ENCODE measurements at regions not wholly inside any gene's neighbourhood (a gene's known extent, or its start where the extent isn't known, plus 50 kb on each side); places are given as distances from the start of the nearest gene placed in this dataset.
A peak's percentile ranks its signal among the peaks of the same experiment; 100 is the strongest.

- Histone ChIP-seq H3K4me3 (ENCODE audit: low read length) (no peak overlapping the region), H3K27me3 (ENCODE audit: low read length) (no peaks in the 10 kb centered on the region), H4K20me1 (ENCODE audit: insufficient read depth, low read depth, low read length) (no peaks in the 10 kb centered on the region), H2AFZ (ENCODE audit: low read length) (no peak overlapping the region), H3K27ac (ENCODE audit: low read length) (no peak overlapping the region), H3K4me2 (ENCODE audit: low read depth, low read length, poor library complexity, severe bottlenecking) (no peak overlapping the region), H3K9ac (ENCODE audit: low read length) (no peak overlapping the region), H3K9me3 (ENCODE audit: low read length) (no peaks in the 10 kb centered on the region), H3K36me3 (ENCODE audit: insufficient read depth, low read length) (no peaks in the 10 kb centered on the region), H3K9me2 (replicated peaks; ENCODE audit: insufficient read depth, low read length) (no peaks in the 10 kb centered on the region), H3K4me1 (ENCODE audit: low read length) (no peaks in the 10 kb centered on the region), H3K79me2 (ENCODE audit: low read length) (no peaks in the 10 kb centered on the region)
- peak; percentile 42 for DNase-seq
Observed at GRCh38 chr7:153835103-153835502, 217.1 kb upstream of the DPP6 start.

GRCh38 chr7:153835712-153836265 is 216.4 kb upstream of the DPP6 start:
- Histone ChIP-seq H3K4me1 (ENCODE audit: low read length) (no peaks in the 10 kb centered on the region), H3K9me3 (ENCODE audit: low read length) (no peaks in the 10 kb centered on the region), H3K4me3 (ENCODE audit: low read length) (no peak overlapping the region), H4K20me1 (ENCODE audit: insufficient read depth, low read depth, low read length) (no peaks in the 10 kb centered on the region), H2AFZ (ENCODE audit: low read length) (no peak overlapping the region), H3K4me2 (ENCODE audit: low read depth, low read length, poor library complexity, severe bottlenecking) (no peak overlapping the region), H3K27ac (ENCODE audit: low read length) (no peak overlapping the region), H3K79me2 (ENCODE audit: low read length) (no peaks in the 10 kb centered on the region), H3K9ac (ENCODE audit: low read length) (no peak overlapping the region), H3K36me3 (ENCODE audit: insufficient read depth, low read length) (no peaks in the 10 kb centered on the region), H3K27me3 (ENCODE audit: low read length) (no peaks in the 10 kb centered on the region), H3K9me2 (replicated peaks; ENCODE audit: insufficient read depth, low read length) (no peaks in the 10 kb centered on the region)
- no peak for DNase-seq

- no peaks in the 10 kb centered on the region for H3K27me3 ChIP-seq (ENCODE audit: low read length)
- no peak overlapping the region for H3K4me3 ChIP-seq (ENCODE audit: low read length)
- H4K20me1 ChIP-seq (ENCODE audit: insufficient read depth, low read depth, low read length) = no peaks in the 10 kb centered on the region
- no peaks in the 10 kb centered on the region for H3K79me2 ChIP-seq (ENCODE audit: low read length)
- no peak for DNase-seq
- no peaks in the 10 kb centered on the region for H3K4me1 ChIP-seq (ENCODE audit: low read length)
- no peaks in the 10 kb centered on the region for H3K9me2 ChIP-seq (replicated peaks; ENCODE audit: insufficient read depth, low read length)
- no peak overlapping the region for H3K9ac ChIP-seq (ENCODE audit: low read length)
- H3K36me3 ChIP-seq (ENCODE audit: insufficient read depth, low read length) = no peaks in the 10 kb centered on the region
- H3K9me3 ChIP-seq (ENCODE audit: low read length) = no peaks in the 10 kb centered on the region
- H3K4me2 ChIP-seq (ENCODE audit: low read depth, low read length, poor library complexity, severe bottlenecking) = no peak overlapping the region
- no peak overlapping the region for H2AFZ ChIP-seq (ENCODE audit: low read length)
- no peak overlapping the region for H3K27ac ChIP-seq (ENCODE audit: low read length)
Observed at GRCh38 chr7:153838591-153838990, 213.6 kb upstream of the DPP6 start.

- Histone ChIP-seq H3K9me2 (replicated peaks; ENCODE audit: insufficient read depth, low read length) (no peaks in the 10 kb centered on the region), H3K27me3 (ENCODE audit: low read length) (no peaks in the 10 kb centered on the region), H3K4me3 (ENCODE audit: low read length) (no peak overlapping the region), H3K9me3 (ENCODE audit: low read length) (no peaks in the 10 kb centered on the region), H4K20me1 (ENCODE audit: insufficient read depth, low read depth, low read length) (no peaks in the 10 kb centered on the region), H3K79me2 (ENCODE audit: low read length) (no peaks in the 10 kb centered on the region), H3K4me2 (ENCODE audit: low read depth, low read length, poor library complexity, severe bottlenecking) (no peak overlapping the region), H3K36me3 (ENCODE audit: insufficient read depth, low read length) (no peaks in the 10 kb centered on the region), H3K27ac (ENCODE audit: low read length) (no peak overlapping the region), H3K4me1 (ENCODE audit: low read length) (no peaks in the 10 kb centered on the region), H3K9ac (ENCODE audit: low read length) (no peak overlapping the region), H2AFZ (ENCODE audit: low read length) (no peak overlapping the region)
- DNase-seq = no peak
Observed at GRCh38 chr7:153840861-153841260, 211.3 kb upstream of the DPP6 start.

- DNase-seq = no peak
- H3K9me2 ChIP-seq (replicated peaks; ENCODE audit: insufficient read depth, low read length) = no peaks in the 10 kb centered on the region
- H3K4me1 ChIP-seq (ENCODE audit: low read length) = no peaks in the 10 kb centered on the region
- no peaks in the 10 kb centered on the region for H3K9me3 ChIP-seq (ENCODE audit: low read length)
- H3K36me3 ChIP-seq (ENCODE audit: insufficient read depth, low read length) = no peaks in the 10 kb centered on the region
- H3K79me2 ChIP-seq (ENCODE audit: low read length) = no peaks in the 10 kb centered on the region
- H3K27ac ChIP-seq (ENCODE audit: low read length) = no peak overlapping the region
- no peaks in the 10 kb centered on the region for H3K27me3 ChIP-seq (ENCODE audit: low read length)
- no peaks in the 10 kb centered on the region for H4K20me1 ChIP-seq (ENCODE audit: insufficient read depth, low read depth, low read length)
- H3K4me3 ChIP-seq (ENCODE audit: low read length) = no peak overlapping the region
- H3K4me2 ChIP-seq (ENCODE audit: low read depth, low read length, poor library complexity, severe bottlenecking) = no peak overlapping the region
- no peak overlapping the region for H3K9ac ChIP-seq (ENCODE audit: low read length)
- no peak overlapping the region for H2AFZ ChIP-seq (ENCODE audit: low read length)
Observed at GRCh38 chr7:153847828-153848227, 204.4 kb upstream of the DPP6 start.

- Histone ChIP-seq H3K9me3 (ENCODE audit: low read length) (no peaks in the 10 kb centered on the region), H3K9me2 (replicated peaks; ENCODE audit: insufficient read depth, low read length) (no peaks in the 10 kb centered on the region), H3K4me3 (ENCODE audit: low read length) (no peak overlapping the region), H4K20me1 (ENCODE audit: insufficient read depth, low read depth, low read length) (no peaks in the 10 kb centered on the region), H3K79me2 (ENCODE audit: low read length) (no peaks in the 10 kb centered on the region), H3K9ac (ENCODE audit: low read length) (no peak overlapping the region), H3K4me1 (ENCODE audit: low read length) (no peaks in the 10 kb centered on the region), H3K36me3 (ENCODE audit: insufficient read depth, low read length) (no peaks in the 10 kb centered on the region), H3K27ac (ENCODE audit: low read length) (no peak overlapping the region), H2AFZ (ENCODE audit: low read length) (no peak overlapping the region), H3K4me2 (ENCODE audit: low read depth, low read length, poor library complexity, severe bottlenecking) (no peak overlapping the region), H3K27me3 (ENCODE audit: low read length) (no peaks in the 10 kb centered on the region)
- no peak for DNase-seq
Observed at GRCh38 chr7:153852261-153852660, 199.9 kb upstream of the DPP6 start.

- H3K4me2 ChIP-seq (ENCODE audit: low read depth, low read length, poor library complexity, severe bottlenecking) = no peak overlapping the region
- H2AFZ ChIP-seq (ENCODE audit: low read length) = no peak overlapping the region
- no peaks in the 10 kb centered on the region for H4K20me1 ChIP-seq (ENCODE audit: insufficient read depth, low read depth, low read length)
- DNase-seq = no peak
- H3K9me2 ChIP-seq (replicated peaks; ENCODE audit: insufficient read depth, low read length) = no peaks in the 10 kb centered on the region
- no peaks in the 10 kb centered on the region for H3K27me3 ChIP-seq (ENCODE audit: low read length)
- no peak overlapping the region for H3K9ac ChIP-seq (ENCODE audit: low read length)
- no peaks in the 10 kb centered on the region for H3K36me3 ChIP-seq (ENCODE audit: insufficient read depth, low read length)
- no peaks in the 10 kb centered on the region for H3K9me3 ChIP-seq (ENCODE audit: low read length)
- H3K27ac ChIP-seq (ENCODE audit: low read length) = no peak overlapping the region
- H3K79me2 ChIP-seq (ENCODE audit: low read length) = no peaks in the 10 kb centered on the region
- no peaks in the 10 kb centered on the region for H3K4me1 ChIP-seq (ENCODE audit: low read length)
- H3K4me3 ChIP-seq (ENCODE audit: low read length) = no peak overlapping the region
Observed at GRCh38 chr7:153858355-153858754, 193.8 kb upstream of the DPP6 start.

GRCh38 chr7:153859239-153859638 is 193.0 kb upstream of the DPP6 start:
- H4K20me1 ChIP-seq (ENCODE audit: insufficient read depth, low read depth, low read length) = no peaks in the 10 kb centered on the region
- no peak overlapping the region for H3K4me2 ChIP-seq (ENCODE audit: low read depth, low read length, poor library complexity, severe bottlenecking)
- no peaks in the 10 kb centered on the region for H3K4me1 ChIP-seq (ENCODE audit: low read length)
- no peak for DNase-seq
- no peaks in the 10 kb centered on the region for H3K9me2 ChIP-seq (replicated peaks; ENCODE audit: insufficient read depth, low read length)
- H3K27ac ChIP-seq (ENCODE audit: low read length) = no peak overlapping the region
- H3K9ac ChIP-seq (ENCODE audit: low read length) = no peak overlapping the region
- H3K36me3 ChIP-seq (ENCODE audit: insufficient read depth, low read length) = no peaks in the 10 kb centered on the region
- H3K4me3 ChIP-seq (ENCODE audit: low read length) = no peak overlapping the region
- no peaks in the 10 kb centered on the region; the same call in 1 of the 2 replicates for H3K9me3 ChIP-seq (ENCODE audit: low read length)
- no peaks in the 10 kb centered on the region for H3K79me2 ChIP-seq (ENCODE audit: low read length)
- H3K27me3 ChIP-seq (ENCODE audit: low read length) = no peaks in the 10 kb centered on the region
- no peak overlapping the region for H2AFZ ChIP-seq (ENCODE audit: low read length)
